ENCODE measurements at regions not wholly inside any gene's neighbourhood (a gene's known extent, or its start where the extent isn't known, plus 50 kb on each side); places are given as distances from the start of the nearest gene placed in this dataset.

DNA sequence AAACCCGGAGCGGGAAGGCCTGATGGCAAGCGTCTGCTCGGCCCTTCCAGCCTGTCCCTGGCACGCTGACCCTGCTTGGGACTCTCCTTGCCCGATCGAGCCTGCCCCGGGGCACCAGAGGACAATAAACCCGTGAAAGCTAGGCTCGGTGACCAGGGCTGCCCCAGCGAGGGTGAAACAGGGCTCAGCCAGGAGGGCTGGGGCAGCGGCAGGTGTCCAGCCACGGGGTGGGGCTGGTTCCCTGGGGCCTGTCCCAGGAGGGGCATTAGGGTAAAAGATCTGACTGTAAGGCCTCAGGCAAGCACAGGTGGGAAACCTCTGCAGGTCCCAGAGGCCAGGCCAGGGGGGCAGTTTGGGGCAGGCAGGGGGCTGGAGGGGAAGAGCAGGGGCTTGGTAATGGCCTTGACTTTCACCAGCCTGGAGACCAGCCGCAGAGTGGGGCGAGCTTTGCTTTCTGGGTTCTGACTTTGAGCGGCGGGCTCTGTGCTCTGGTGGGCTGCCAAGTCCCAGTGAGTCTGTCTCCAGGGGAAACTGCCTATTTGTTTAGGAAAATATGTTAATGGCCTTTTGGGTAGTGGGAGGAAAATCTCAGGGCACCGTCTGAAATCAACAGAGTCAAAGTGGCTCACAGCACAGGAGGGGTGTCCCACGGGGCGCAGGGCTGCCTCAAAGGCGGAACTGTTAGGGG lies 68.2 kb upstream of the INPP5A start:
- TF ChIP-seq, protein P1, sequence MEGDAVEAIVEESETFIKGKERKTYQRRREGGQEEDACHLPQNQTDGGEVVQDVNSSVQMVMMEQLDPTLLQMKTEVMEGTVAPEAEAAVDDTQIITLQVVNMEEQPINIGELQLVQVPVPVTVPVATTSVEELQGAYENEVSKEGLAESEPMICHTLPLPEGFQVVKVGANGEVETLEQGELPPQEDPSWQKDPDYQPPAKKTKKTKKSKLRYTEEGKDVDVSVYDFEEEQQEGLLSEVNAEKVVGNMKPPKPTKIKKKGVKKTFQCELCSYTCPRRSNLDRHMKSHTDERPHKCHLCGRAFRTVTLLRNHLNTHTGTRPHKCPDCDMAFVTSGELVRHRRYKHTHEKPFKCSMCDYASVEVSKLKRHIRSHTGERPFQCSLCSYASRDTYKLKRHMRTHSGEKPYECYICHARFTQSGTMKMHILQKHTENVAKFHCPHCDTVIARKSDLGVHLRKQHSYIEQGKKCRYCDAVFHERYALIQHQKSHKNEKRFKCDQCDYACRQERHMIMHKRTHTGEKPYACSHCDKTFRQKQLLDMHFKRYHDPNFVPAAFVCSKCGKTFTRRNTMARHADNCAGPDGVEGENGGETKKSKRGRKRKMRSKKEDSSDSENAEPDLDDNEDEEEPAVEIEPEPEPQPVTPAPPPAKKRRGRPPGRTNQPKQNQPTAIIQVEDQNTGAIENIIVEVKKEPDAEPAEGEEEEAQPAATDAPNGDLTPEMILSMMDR (IDR thresholded peaks at IDR 0.05), result no peak
- no peak for TF ChIP-seq POLR2A (IDR thresholded peaks at IDR 0.05)

Data from right lobe of liver (tissue), 4 donors.